T-cell (primary cell): ENCODE measurements at regions not wholly inside any gene's neighbourhood (a gene's known extent, or its start where the extent isn't known, plus 50 kb on each side); places are given as distances from the start of the nearest gene placed in this dataset.
"Not testable (repeated sequence)": the region's sequence is repeated elsewhere in the genome, so short reads cannot be mapped to it uniquely, and the experiment has no call there.

Source experiments
- ATAC-seq, 4 experiments: fragments of 200-7000 bp in 3 of 4; fragments of 150-1000 bp in 1 of 4; cut with Tn5 transposase; replicated peaks in 1 of 4; 1 replicate in 3 of 4; 2 replicates in 1 of 4; pipeline ENCODE4 v1.10.0; 2021; ENCODE audit warnings: moderate library complexity in 3 of 4, mild to moderate bottlenecking in 2 of 4, moderate number of reproducible peaks in 1 of 4
- CTCF ChIA-PET, 2 donors: fragments of 300-600 bp; sonication (Branson Sonifier 250); formaldehyde crosslinking; loops; one replicate each; lab custom pipeline; 2022; ENCODE audit warnings: antibody characterized with exemption in 2 of 2; lab: Charles Lee
- POLR2A ChIA-PET, 2 donors: fragments of 300-600 bp; sonication (Branson Sonifier 250); formaldehyde crosslinking; loops; one replicate each; lab custom pipeline; 2022; ENCODE audit warnings: antibody characterized with exemption in 2 of 2; lab: Charles Lee
- DNase-seq, 35 experiments: peaks; one replicate each; pipeline versions ENCODE4 v3.0.0 to v3.0.0-alpha.2; 2013 to 2023
- H3K27ac ChIP-seq: one replicate; pipeline ENCODE4 v1.5.1; 2013; ENCODE audit warnings: low read length
- H3K27me3 ChIP-seq, 2 experiments: replicated peaks in 1 of 2; 1 replicate in 1 of 2; 2 replicates in 1 of 2; pipeline versions ENCODE4 v1.6.1 to v1.7.0; 2013; ENCODE audit warnings: low read length in 1 of 2, mixed read lengths in 1 of 2; ENCODE audit not compliant: control insufficient read depth in 2 of 2, insufficient read depth in 2 of 2; ENCODE audit errors: extremely low read depth in 1 of 2
- H3K36me3 ChIP-seq, 2 donors: 1 replicate in 1 of 2; 2 replicates in 1 of 2; pipeline versions ENCODE4 v1.6.1 to v1.7.0; 2013; ENCODE audit warnings: low read length in 1 of 2; ENCODE audit not compliant: control insufficient read depth in 2 of 2, insufficient read depth in 1 of 2; ENCODE audit errors: extremely low read depth in 1 of 2
- H3K4me1 ChIP-seq, 2 experiments: 1 replicate in 1 of 2; 2 replicates in 1 of 2; pipeline versions ENCODE4 v1.6.1 to v1.7.0; 2013; ENCODE audit warnings: low read length in 2 of 2, mixed read lengths in 1 of 2; ENCODE audit not compliant: insufficient read depth in 2 of 2, control insufficient read depth in 1 of 2; ENCODE audit errors: extremely low read depth in 1 of 2
- H3K4me3 ChIP-seq, 2 donors: 1 replicate in 1 of 2; 2 replicates in 1 of 2; pipeline versions ENCODE4 v1.5.1 to v1.7.0; 2013; ENCODE audit warnings: mild to moderate bottlenecking in 2 of 2, low read length in 1 of 2, moderate library complexity in 1 of 2; ENCODE audit not compliant: control insufficient read depth in 1 of 2; ENCODE audit errors: extremely low read depth in 1 of 2
- H3K9me3 ChIP-seq: 2 replicates; pipeline ENCODE4 v1.7.0; 2013
- H3K27ac Mint-ChIP-seq, 2 donors: one replicate each; pipeline ENCODE4 v1.8.0; 2020 to 2021; ENCODE audit warnings: mild to moderate bottlenecking in 2 of 2, mixed read lengths in 2 of 2
- H3K27me3 Mint-ChIP-seq, 2 donors: one replicate each; pipeline ENCODE4 v1.8.0; 2021 to 2022; ENCODE audit warnings: mixed read lengths in 2 of 2
- H3K36me3 Mint-ChIP-seq: one replicate; pipeline ENCODE4 v1.8.0; 2021; ENCODE audit warnings: mixed read lengths
- H3K4me1 Mint-ChIP-seq, 3 donors: one replicate each; pipeline ENCODE4 v1.8.0; 2020 to 2022; ENCODE audit warnings: mixed read lengths in 3 of 3, mild to moderate bottlenecking in 1 of 3
- H3K4me3 Mint-ChIP-seq, 3 donors: one replicate each; pipeline ENCODE4 v1.8.0; 2020 to 2022; ENCODE audit warnings: mild to moderate bottlenecking in 3 of 3, mixed read lengths in 3 of 3, moderate library complexity in 3 of 3
- H3K9me3 Mint-ChIP-seq, 3 donors: one replicate each; pipeline ENCODE4 v1.8.0; 2020 to 2022; ENCODE audit warnings: mixed read lengths in 3 of 3
- WGBS: methylation state at CpG from one replicate; pipeline ENCODE4 v1.1.5; 2013; ENCODE audit warnings: missing lambda C conversion rate; ENCODE audit not compliant: insufficient coverage; 5-methylcytosine and 5-hydroxymethylcytosine counted together

DNA sequence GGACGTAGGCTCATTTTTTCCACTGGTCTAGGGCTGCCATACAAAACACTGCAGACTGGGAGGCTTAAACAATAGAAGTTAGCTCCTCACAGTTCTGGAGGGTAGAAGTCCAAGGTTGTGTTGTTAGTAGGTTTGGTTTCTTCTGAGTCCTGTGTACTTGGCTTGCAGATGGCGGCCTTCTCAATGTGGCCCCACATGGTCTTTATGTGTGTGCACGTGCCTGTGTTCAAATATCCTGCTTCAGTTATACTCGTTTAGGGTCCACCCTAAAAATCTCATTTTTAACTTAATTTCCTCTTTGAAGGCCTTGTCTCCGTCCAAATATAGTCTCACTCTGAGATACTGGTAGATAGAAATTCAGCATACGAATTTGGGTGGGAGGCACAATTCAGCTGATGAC is 542.4 kb downstream of the HAPSTR1 start:
- H3K4me3 Mint-ChIP-seq: no peak overlapping the region
- no peaks in the 10 kb centered on the region for H3K9me3 ChIP-seq
- H3K27ac ChIP-seq: no peak overlapping the region
- WGBS: no CpG with 5 or more reads among the region's 6 CpGs
- no peaks in the 10 kb centered on the region for H3K4me1 ChIP-seq
- no peaks in the 10 kb centered on the region for H3K36me3 ChIP-seq
- H3K36me3 Mint-ChIP-seq: no peaks in the 10 kb centered on the region
- POLR2A ChIA-PET: no interaction called here
- CTCF ChIA-PET: no interaction called here
- no peak for ATAC-seq
- DNase-seq: no peak
- H3K4me1 Mint-ChIP-seq: no peaks in the 10 kb centered on the region
- H3K27ac Mint-ChIP-seq: no peak overlapping the region
- H3K9me3 Mint-ChIP-seq: peaks cover 5 to 16% (median 11%) of the 10 kb centered on the region in 3 donors
- H3K27me3 ChIP-seq: no peaks in the 10 kb centered on the region
- no peaks in the 10 kb centered on the region for H3K27me3 Mint-ChIP-seq
- no peak overlapping the region for H3K4me3 ChIP-seq

DNA sequence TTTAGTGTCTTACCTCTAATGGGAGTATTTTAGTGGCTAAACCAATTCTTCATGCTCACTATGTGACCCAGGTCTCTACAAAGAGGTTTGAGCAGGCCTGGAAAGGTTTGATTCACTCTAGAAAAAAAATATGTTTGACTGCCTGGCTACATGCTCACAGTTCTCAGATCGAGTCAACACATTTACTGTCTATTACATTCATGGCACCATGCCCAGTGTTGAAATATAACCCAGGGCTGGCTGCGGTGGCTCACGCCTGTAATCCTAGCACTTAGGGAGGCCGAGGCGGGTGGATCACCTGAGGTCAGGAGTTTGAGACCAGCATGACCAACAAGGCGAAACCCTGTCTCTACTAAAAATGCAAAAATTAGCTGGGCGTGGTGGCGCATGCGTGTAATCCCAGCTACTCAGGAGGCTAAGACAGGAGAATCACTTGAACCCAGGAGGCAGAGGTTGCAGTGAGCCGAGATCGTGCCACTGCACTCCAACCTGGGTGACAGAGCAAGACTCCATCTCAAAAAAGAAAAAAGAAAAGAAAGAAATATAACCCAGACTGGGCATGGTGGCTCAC is 543.8 kb downstream of the HAPSTR1 start:
- DNase-seq: not testable (repeated sequence)

DNA sequence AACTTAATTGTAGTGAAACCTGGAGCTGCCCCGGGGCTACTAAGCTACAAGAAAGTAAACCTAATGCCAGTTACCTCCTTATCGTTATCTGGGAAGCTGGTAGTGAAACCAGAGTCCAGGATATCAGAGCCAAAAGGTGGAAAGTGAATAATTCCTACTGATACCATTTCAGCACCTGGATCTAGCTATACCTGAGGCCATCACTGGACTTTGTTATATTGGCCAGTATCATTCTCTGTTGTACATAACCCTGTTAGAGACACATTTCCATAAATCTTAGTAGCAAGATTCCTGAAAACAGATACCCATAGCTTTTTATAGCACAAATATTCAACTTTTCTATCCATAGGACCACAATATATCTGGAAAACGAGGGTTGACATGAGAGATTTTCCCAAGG is 538.0 kb downstream of the GRIN2A start:
- Mint-ChIP-seq H3K4me3 (no peak overlapping the region), H3K36me3 (no peaks in the 10 kb centered on the region), H3K4me1 (no peaks in the 10 kb centered on the region), H3K9me3 (peaks cover 0 to 4% (median 3%) of the 10 kb centered on the region in 3 donors), H3K27me3 (peaks cover 0 to 4% of the 10 kb centered on the region in 2 donors), H3K27ac (no peak overlapping the region)
- no peak for DNase-seq
- Histone ChIP-seq H3K27ac (no peak overlapping the region), H3K27me3 (no peaks in the 10 kb centered on the region), H3K36me3 (no peaks in the 10 kb centered on the region), H3K9me3 (no peaks in the 10 kb centered on the region), H3K4me3 (no peak overlapping the region), H3K4me1 (no peaks in the 10 kb centered on the region)
- ChIA-PET POLR2A (interaction anchor here in 1 of 2 donors (0.5 to 0.6 kb wide), 2 partner anchors 8 to 288 kb away, joined by 3 to 18 read pairs; no protein-coding TSS in a partner anchor), CTCF (no interaction called here)
- 83% methylated on average over 1 of the region's 3 CpGs for WGBS
- no peak for ATAC-seq

More for the DNA sequence above, 543.8 kb downstream of the HAPSTR1 start:
- POLR2A ChIA-PET, H3K4me1 ChIP-seq, H3K27ac ChIP-seq, H3K27me3 ChIP-seq, H3K36me3 ChIP-seq, ATAC-seq, H3K36me3 Mint-ChIP-seq, H3K4me3 Mint-ChIP-seq, H3K4me1 Mint-ChIP-seq, H3K9me3 ChIP-seq, H3K4me3 ChIP-seq, CTCF ChIA-PET, H3K27me3 Mint-ChIP-seq, H3K27ac Mint-ChIP-seq: not testable (repeated sequence)
- peaks cover 7 to 16% (median 13%) of the 10 kb centered on the region in 3 donors for H3K9me3 Mint-ChIP-seq
- no CpG with 5 or more reads among the region's 11 CpGs for WGBS

DNA sequence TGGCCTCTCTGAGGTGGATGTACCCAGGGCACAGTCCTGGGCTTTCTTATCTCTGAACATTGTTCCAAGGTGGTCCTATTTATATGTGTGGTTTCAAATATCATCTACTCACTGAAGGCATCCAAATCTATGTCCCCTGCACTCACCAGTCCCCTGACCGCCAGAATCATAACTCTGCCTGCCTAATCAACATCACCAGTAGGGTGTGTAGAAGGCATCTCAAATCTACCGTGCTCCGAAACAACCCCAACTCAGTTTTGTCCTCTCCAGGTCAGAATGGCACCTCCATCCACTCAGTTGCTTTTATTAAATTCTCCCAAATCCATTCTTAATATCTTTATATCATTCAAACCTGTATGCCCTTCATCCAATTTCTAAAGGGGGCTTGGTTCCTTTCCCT is 536.3 kb downstream of the GRIN2A start:
- Mint-ChIP-seq H3K4me3 (no peak overlapping the region), H3K27ac (no peak overlapping the region), H3K4me1 (no peaks in the 10 kb centered on the region), H3K36me3 (no peaks in the 10 kb centered on the region), H3K27me3 (peaks cover 0 to 4% of the 10 kb centered on the region in 2 donors), H3K9me3 (peaks cover 0 to 2% (median under 1%) of the 10 kb centered on the region in 3 donors)
- ChIA-PET POLR2A (no interaction called here), CTCF (no interaction called here)
- Histone ChIP-seq H3K4me3 (no peak overlapping the region), H3K36me3 (no peaks in the 10 kb centered on the region), H3K9me3 (no peaks in the 10 kb centered on the region), H3K27me3 (no peaks in the 10 kb centered on the region), H3K4me1 (no peaks in the 10 kb centered on the region), H3K27ac (no peak overlapping the region)
- ATAC-seq (no peak), DNase-seq (no peak)
- no CpG with 5 or more reads among the region's 3 CpGs for WGBS

DNA sequence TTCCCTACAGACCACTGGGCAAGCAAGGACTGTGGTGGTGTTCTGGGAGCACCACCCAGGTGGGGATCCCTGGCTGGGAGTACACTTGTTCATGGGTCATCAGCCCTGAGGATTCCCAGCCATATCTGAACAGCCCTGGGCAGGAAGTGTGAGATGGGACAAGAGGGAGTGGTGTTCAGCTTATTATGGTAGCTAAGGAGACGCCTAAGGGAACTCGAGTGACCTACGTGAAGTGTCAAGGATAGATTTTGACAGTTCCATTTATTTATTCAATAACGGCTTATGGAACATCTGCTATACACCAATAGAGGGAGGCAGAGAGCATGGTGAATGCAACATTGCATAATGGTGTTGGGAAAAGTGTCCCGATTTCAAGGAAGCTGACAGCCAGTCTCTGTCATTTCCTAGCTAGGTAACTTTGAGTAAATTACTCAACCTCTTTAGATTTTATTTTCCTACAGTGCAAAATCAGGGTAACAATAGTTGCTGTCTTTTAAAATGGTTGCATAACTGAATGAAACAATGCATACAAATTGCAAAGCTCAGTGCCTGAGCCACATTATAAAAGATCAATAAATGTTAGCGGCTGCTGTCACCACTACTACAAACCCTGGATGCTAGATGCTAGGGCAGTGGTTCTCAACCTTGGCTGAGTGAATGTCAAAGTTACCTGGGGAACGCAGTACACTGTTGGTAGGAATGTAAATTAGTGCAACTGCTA is 534.1 kb downstream of the GRIN2A start:
- DNase-seq (no peak), ATAC-seq (no peak)
- peaks cover 0 to 4% (median 2%) of the 10 kb centered on the region in 3 donors for H3K9me3 Mint-ChIP-seq
- Histone ChIP-seq H3K4me3 (no peak overlapping the region), H3K36me3 (no peaks in the 10 kb centered on the region), H3K4me1 (no peaks in the 10 kb centered on the region), H3K27me3 (no peaks in the 10 kb centered on the region), H3K9me3 (no peaks in the 10 kb centered on the region), H3K27ac (no peak overlapping the region)
- peaks cover 0 to 4% of the 10 kb centered on the region in 2 donors for H3K27me3 Mint-ChIP-seq
- no peaks in the 10 kb centered on the region for H3K4me1 Mint-ChIP-seq
- CTCF ChIA-PET: no interaction called here
- H3K27ac Mint-ChIP-seq: no peak overlapping the region
- no peak overlapping the region for H3K4me3 Mint-ChIP-seq
- POLR2A ChIA-PET: no interaction called here
- no CpG with 5 or more reads among the region's 7 CpGs for WGBS
- no peaks in the 10 kb centered on the region for H3K36me3 Mint-ChIP-seq

DNA sequence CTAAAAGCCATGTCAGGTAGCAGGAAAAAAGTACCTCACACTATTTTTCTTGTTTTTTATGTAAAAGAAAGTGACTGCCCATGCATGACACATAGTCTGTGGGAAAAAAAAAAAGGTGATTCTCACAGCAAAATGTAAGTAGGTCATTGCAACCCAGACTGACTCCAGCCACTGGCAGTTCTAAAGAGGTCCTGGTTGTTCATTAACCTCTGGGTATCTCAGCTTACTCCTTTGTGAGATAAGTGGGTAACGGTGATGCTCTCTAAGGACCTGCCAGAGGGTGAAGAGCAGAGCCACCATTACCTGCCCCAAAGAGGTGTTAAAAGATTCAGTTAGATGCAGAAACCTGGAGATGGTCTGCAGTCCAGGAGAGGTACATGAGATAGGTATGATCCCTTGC is 531.9 kb downstream of the GRIN2A start:
- 80% methylated on average over 1 of the region's 1 CpG for WGBS
- peaks cover 2 to 4% (median 3%) of the 10 kb centered on the region in 3 donors for H3K9me3 Mint-ChIP-seq
- Histone ChIP-seq H3K27me3 (no peaks in the 10 kb centered on the region), H3K4me3 (no peak overlapping the region), H3K36me3 (no peaks in the 10 kb centered on the region), H3K4me1 (no peaks in the 10 kb centered on the region), H3K9me3 (no peaks in the 10 kb centered on the region), H3K27ac (no peak overlapping the region)
- no peak overlapping the region for H3K4me3 Mint-ChIP-seq
- no peaks in the 10 kb centered on the region for H3K4me1 Mint-ChIP-seq
- ATAC-seq (no peak), DNase-seq (no peak)
- H3K36me3 Mint-ChIP-seq: no peaks in the 10 kb centered on the region
- peaks cover 0 to 3% of the 10 kb centered on the region in 2 donors for H3K27me3 Mint-ChIP-seq
- ChIA-PET CTCF (no interaction called here), POLR2A (no interaction called here)
- no peak overlapping the region for H3K27ac Mint-ChIP-seq
